Suprapubic skin (tissue), 4 donors: ENCODE measurements at regions not wholly inside any gene's neighbourhood (a gene's known extent, or its start where the extent isn't known, plus 50 kb on each side); places are given as distances from the start of the nearest gene placed in this dataset.

Source experiments
- POLR2A ChIP-seq, 2 donors: fragments of 450-650 bp; IDR thresholded peaks; one replicate each; pipeline ENCODE4 v1.6.1; 2017; ENCODE audit warnings: antibody characterized with exemption in 2 of 2, mild to moderate bottlenecking in 2 of 2, moderate library complexity in 2 of 2
- POLR2AphosphoS5 ChIP-seq, 3 donors: sonication (generic); formaldehyde crosslinking; IDR thresholded peaks; one replicate each; pipeline ENCODE4 v1.6.1; 2017; ENCODE audit warnings: antibody characterized with exemption in 3 of 3
- TF ChIP-seq, protein P1 (sequence below), 2 donors: fragments of 200-600 bp in 1 of 2; fragments of 450-650 bp in 1 of 2; sonication (generic) in 1 of 2; IDR thresholded peaks; one replicate each; pipeline ENCODE4 v1.5.1; 2016 to 2019; ENCODE audit warnings: antibody characterized with exemption in 2 of 2, mild to moderate bottlenecking in 1 of 2, moderate library complexity in 1 of 2

GRCh38 chr2:236773206-236773605 lies 203.6 kb downstream of the ACKR3 start:
- TF ChIP-seq POLR2A (IDR thresholded peaks at IDR 0.05) (no peak), POLR2AphosphoS5 (IDR thresholded peaks at IDR 0.05) (no peak)
- TF ChIP-seq, protein P1, sequence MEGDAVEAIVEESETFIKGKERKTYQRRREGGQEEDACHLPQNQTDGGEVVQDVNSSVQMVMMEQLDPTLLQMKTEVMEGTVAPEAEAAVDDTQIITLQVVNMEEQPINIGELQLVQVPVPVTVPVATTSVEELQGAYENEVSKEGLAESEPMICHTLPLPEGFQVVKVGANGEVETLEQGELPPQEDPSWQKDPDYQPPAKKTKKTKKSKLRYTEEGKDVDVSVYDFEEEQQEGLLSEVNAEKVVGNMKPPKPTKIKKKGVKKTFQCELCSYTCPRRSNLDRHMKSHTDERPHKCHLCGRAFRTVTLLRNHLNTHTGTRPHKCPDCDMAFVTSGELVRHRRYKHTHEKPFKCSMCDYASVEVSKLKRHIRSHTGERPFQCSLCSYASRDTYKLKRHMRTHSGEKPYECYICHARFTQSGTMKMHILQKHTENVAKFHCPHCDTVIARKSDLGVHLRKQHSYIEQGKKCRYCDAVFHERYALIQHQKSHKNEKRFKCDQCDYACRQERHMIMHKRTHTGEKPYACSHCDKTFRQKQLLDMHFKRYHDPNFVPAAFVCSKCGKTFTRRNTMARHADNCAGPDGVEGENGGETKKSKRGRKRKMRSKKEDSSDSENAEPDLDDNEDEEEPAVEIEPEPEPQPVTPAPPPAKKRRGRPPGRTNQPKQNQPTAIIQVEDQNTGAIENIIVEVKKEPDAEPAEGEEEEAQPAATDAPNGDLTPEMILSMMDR (IDR thresholded peaks at IDR 0.05): no peak
